Stimulated activated CD4-positive, alpha-beta T cell treated with anti-CD3 and anti-CD28 coated beads, Interleukin-2, amount 100 ng/mL, for 48 hours (primary cell): ENCODE measurements at regions not wholly inside any gene's neighbourhood (a gene's known extent, or its start where the extent isn't known, plus 50 kb on each side); places are given as distances from the start of the nearest gene placed in this dataset.
"Not testable (repeated sequence)": the region's sequence is repeated elsewhere in the genome, so short reads cannot be mapped to it uniquely, and the experiment has no call there.

Experiments
- DNase-seq, 2 donors: peaks; one replicate each; pipeline ENCODE4 v3.0.0-alpha.2; 2020

DNA sequence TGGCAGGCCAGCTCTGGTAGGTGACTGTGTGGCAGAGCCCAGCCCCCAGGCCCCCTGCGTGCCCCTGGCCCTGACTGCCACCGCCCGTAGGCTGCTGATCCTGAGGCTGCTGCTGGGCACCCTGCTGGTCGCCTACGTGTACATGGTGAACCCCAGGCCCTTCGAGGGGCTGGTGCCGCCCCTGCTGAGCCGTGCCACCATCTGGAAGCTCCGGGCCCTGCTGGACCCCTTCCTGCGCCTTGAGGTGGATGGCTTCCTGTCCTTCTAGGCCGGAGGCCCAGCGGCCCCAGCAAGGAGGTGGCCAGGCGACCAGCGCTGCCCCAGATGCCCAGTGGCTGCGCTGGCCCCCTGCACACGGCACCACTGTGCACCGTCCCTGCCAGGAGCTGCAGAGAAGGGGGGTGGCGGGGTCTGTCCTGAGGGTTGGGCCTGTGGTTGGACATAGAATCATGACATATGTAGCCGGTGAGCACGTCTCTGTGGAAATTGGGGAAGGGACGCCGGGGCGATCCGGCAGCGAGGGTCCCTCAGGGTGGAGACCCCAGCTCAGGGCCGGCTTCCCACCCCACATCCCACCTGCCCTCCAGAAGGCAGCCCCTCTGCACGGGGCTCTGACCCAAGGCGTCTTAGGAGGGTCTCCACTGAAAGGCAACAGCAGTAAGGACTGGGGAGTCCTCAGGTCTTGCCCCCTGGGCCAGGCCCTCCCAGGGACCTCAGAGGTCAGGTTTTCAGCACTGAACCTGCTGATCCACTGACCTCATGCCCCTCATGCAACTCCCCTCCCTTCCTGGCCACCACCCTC is 185.4 kb downstream of the IGLL1 start:
- no peak for DNase-seq

GRCh38 chr22:23393721-23394320 is 186.3 kb downstream of the IGLL1 start:
- DNase-seq = no peak

DNA sequence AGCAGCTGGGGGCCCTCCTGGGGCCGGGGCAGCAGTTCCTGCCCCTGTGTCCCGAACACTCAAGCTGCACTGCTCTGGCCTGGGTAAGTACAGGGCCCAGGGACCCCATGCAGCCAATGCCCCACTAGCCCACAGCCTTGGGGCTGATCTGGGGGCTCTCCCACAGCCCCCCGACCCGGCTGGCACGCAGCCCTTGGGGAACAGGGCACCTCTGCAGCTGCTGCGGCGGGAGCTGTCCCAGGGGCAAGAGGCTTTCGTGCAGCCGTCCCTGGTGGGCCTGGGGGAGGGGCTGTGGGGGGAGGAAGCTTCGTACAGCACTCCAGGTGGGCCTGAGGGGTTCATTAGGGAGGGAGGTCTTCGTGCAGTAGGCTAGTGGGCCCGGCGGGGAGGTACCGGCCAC is 186.9 kb downstream of the IGLL1 start:
- DNase-seq = not testable (repeated sequence)

DNA sequence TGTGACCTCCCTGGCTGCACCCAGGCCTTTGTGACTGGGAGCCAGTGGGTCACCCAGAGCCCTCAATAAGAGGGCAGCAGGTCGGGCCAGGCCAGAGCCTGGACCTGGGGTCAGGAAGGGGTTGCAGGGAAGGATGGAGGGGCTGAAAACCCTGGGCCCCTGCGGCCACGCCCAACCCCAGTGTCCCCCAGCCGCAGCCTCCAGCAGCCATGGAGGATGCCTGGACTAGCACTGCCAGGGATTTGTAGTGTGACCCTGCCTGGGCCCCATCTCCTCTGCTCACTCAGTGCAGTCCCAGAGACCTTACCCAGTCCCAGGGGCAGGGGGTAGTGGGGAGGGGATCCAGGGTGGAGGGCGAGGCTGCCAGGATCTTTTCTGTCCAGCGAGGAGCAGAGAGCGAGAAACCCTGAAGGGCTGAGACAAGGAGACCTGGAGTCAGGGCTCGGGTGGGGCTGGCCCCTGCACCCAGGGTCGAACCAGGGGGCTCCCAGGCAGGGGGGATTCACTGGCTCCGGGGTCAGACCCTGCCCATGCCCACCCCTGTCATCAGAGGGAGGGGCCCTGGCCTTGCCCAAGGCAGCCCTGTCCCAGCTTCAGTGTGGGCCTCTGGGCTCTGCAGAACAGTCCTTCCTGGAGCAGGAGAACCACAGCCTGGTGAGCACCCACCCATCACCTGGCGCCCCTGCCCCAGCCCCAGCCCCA is 187.5 kb downstream of the IGLL1 start:
- no peak for DNase-seq

DNA sequence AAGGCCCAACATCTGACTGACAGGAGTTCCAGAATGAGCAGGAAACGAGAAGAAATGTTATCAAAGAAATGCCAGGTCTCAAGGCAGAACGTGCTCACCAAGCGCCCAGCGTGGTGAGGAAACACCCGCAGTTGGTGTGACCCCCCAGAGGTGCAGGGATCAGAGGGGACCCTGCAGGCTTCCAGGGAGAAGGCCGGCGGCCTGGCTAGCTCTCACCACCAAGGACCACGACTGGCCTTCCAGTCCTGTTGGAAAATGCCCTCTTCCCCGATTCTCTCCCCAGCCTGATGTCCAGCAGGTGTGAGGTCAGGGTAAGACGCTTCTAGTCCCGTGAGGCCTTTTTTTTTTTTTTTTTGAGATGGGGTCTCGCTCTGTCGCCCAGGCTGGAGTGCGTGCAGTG is 189.1 kb downstream of the IGLL1 start:
- no peak for DNase-seq

- no peak for DNase-seq
These were observed 190.6 kb downstream of the IGLL1 start for GRCh38 chr22:23389271-23390071.

DNA sequence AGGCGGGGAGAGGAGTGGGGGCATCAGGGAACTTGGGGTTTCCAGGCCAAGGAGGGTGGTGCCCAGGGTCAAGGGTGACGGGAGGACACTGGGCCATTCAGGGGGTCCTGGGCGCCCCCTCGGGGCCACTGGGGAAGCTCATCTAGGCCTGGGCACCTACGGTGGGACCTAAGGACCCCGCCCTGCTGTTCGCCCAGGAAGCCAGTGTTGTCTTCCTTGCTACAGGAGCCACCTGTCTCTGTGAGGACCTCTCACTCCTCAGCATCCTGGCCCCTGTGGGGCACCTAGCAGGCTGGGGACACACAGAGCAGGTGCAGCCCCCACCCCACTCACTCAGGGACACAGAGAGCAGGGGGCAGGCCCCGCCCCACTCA is 191.6 kb downstream of the IGLL1 start:
- no peak for DNase-seq

DNA sequence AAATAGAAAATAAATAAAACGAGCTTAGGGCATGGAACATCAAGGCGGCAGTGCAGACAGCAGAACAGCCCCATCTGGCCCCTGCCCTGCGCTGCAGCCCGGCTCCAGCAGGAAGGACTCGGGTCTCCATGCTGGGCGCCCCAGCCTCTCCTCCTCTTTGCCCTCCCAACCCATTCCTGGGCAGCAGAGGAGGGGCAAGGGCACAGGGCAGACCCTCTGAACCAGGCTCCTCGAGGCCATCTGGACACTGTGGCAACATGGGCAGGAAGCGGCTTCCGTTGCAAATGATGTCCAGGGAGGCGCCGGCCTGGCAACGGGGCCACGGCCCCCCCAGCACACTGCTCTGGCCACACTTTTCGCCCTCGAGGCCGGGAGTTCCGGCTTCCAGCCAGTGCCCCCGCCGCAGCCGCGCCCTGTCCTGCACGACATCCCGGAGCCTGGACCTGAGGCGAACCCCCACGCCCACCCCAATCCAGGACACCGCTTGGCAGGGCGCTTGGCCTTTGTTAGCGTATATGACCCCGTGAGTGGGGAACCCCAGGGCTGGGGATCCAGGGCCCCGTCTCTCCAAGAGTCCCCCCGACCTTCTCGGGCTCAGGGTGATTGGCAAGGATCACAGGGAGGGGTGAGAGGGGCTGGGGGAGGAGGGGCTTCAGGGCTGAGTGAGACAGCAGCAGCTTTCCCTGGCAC is 192.1 kb downstream of the IGLL1 start:
- no peak for DNase-seq

- no peak for DNase-seq
These were observed 193.1 kb downstream of the IGLL1 start for GRCh38 chr22:23386822-23387580.

DNA sequence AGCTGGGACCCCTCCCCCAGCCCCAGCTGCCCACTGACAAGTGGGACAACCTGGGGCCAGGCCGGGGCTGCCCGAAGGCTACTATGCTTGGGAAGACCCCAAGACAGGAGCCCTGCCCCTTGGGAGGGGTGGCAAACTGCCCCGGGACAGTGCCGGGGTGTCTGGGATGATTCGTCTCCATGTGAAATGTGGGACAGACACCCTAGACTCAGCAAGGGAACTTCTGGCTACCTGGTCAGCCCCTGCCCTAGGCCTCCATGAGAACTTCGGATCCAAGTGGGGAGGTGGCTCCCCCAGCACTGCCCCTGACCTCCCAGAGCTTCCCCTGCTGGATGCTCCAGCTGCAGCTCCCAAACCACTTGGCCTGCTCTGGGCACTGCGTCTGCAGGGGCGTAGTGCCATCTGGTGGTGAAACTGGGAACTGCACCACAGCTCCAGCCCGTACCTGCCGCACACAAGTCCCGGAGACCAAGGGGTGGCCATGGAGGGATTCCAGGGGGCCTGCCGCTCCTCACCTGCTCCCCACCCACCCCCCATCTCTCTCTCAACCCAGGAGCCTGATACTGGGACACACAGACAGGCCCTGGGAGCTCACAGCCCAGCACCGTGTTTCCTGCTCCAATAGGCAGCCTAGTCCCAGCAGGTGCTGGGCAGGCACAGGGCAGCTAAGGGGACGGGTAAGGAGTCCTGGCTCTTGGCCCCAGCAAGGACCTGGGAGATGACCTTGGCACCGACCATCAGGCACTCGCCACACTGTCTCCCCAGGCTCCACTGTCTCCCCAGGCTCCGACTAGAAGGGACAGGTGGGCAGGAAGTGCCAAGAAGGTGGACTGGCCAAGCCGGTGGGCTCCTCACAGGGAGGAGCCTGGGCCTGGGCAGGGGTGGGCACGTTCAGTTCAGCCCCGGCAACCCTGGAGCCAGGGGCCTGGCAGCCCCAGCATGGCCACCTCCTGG is 194.1 kb downstream of the IGLL1 start:
- peak; percentile 84 to 93 for DNase-seq

DNA sequence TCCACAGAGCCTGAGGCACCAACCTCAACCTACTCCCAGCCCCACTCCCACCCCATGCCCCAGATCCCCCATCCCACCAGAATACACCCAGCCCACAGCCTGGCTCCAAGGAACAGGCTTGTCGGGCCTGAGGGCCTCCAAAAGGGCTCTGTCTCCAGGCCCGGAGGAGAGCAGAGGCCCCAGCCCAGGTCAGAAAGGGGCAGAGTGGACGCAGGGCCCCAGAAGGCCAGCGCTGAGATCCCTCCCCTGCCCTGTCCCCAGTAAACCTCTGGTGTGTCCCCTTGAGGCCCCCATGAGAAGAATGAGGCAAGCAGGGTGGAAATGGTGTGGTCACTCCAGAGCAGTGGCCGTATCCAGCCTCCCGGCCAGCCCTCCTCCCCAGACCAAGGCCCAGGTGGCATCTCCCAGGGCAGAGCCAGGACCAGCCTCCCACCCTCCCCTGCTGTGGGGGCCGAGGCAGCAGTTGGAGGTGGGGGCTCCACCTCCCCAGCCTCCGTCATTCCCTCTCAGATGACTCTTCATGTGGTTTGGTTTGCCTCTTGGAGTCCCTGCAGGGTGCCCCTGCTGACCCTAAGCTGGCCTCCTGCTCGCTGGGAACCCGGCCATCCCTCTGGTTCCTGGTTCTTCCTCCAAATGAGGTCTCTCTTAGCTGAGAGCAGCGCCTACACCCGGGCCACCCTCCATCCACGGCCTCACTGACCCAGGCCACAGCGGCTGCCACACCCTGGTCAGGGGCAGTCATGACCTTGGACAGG is 195.0 kb downstream of the IGLL1 start:
- DNase-seq = no peak

- DNase-seq = no peak
These were observed 195.7 kb downstream of the IGLL1 start for GRCh38 chr22:23384431-23384830.

GRCh38 chr22:23383491-23384361 is 196.4 kb downstream of the IGLL1 start:
- no peak for DNase-seq

DNA sequence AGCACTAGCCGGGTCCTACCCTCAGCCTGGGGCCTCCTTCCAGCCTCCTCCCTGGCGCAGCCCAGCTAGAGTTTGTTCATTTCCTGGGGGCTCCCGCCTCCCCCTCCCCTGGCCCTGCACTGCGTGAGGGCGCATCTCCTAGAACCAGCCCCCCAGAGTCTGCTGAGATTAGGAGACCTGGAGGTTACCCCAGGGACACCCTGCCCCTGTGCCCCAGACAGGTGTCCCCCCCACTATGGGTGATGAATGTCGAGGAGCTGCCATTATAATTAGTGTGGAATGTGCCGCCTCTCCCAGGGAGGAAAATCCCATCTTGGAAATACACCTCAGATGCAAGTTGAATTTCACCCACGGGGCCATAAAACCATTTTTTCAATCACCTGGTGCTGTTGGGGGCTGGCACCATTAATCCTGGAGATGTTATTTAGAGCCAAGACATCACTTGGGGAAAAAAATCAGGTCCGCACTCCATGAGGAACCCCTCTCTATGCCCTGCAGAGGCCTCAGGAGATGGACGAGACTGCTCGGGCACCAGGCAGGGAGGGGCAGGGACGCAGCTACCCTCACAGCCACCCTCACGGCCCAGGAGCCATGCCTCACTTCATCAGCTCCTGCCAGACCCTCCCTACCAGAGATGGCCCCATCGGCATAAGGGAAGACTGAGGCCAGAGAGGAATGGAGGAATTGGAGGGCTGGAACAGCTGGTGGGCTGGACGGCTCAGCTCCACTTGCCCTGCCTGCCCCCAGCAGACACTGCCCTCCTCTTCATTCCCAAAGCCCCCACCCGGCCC is 197.5 kb downstream of the IGLL1 start:
- DNase-seq = no peak

DNA sequence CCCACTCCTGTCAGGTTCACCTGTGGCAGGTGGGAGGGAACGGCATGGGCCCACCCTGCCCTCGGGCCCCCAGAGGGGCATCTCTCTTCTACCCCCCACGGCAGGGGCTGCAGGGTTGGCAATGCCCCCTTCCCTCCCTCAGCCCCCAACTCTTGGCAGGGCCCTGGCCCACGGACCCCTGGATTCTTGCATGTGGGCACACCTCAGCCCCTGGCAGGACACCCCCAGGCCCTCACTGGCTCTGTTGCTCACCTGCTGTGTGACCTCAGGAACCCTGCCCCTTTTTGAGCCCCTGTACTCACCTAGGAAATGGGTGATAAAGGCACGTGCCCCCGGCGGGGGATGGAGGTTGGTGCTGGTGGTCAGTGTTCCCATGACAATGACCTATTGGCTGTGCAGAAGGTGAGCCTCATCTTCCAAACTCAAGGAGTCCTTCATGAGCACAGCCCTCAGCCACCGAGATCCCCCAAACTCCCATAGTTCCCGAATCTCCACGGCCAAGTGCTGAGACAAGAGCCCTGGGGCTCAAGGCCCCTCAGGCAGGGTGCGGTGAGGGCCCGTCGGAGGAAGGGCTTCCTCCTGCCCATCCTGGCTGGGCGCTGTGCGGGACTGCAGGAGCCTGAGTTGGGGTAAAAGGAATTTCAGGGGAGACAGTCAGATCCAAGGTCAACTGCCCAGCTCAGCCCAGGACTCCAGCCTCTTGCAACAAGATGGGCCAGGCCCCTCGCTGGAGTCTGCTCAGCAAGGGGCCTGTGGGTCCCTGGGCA is 198.2 kb downstream of the IGLL1 start:
- DNase-seq = no peak

GRCh38 chr22:23380911-23381310 is 199.2 kb downstream of the IGLL1 start:
- DNase-seq = no peak

GRCh38 chr22:23380230-23380573 is 199.9 kb downstream of the IGLL1 start:
- no peak for DNase-seq
